OCI-LY3 (cell line): ENCODE measurements at regions not wholly inside any gene's neighbourhood (a gene's known extent, or its start where the extent isn't known, plus 50 kb on each side); places are given as distances from the start of the nearest gene placed in this dataset.

Experiments
- H2AFZ ChIP-seq: fragments of 200-600, 300-600 bp; shearing (Covaris generic); 2 replicates; pipeline ENCODE4 v1.6.0; 2014; ENCODE audit warnings: antibody characterized with exemption, low read depth, low read length
- H3K27ac ChIP-seq: fragments of 200-600, 300-600 bp; sonication (generic); 2 replicates; pipeline ENCODE4 v1.5.1; 2014; ENCODE audit warnings: mild to moderate bottlenecking, low read length, moderate library complexity, mixed read lengths
- H3K27me3 ChIP-seq: fragments of 200-600, 300-600 bp; sonication (generic); 2 replicates; pipeline ENCODE4 v1.6.1; 2014; ENCODE audit warnings: low read depth, low read length, mixed read lengths
- H3K36me3 ChIP-seq: fragments of 200-600, 300-600 bp; sonication (generic); replicated peaks from 2 replicates; pipeline ENCODE3; 2014; ENCODE audit warnings: low read depth, low read length, mixed read lengths
- H3K4me1 ChIP-seq: fragments of 300-600, 200-600 bp; sonication (generic); 2 replicates; pipeline ENCODE4 v1.6.1; 2014; ENCODE audit warnings: low read length, mixed read lengths
- H3K4me2 ChIP-seq: fragments of 200-600, 300-600 bp; sonication (generic); 2 replicates; pipeline ENCODE4 v1.6.1; 2014; ENCODE audit warnings: low read length, mixed read lengths
- H3K4me3 ChIP-seq: fragments of 300-600, 200-600 bp; sonication (generic); 2 replicates; pipeline ENCODE4 v1.5.1; 2014; ENCODE audit warnings: antibody characterized with exemption, mild to moderate bottlenecking, low read length, moderate library complexity
- H3K79me2 ChIP-seq: fragments of 300-600, 200-600 bp; shearing (Covaris generic); 2 replicates; pipeline ENCODE4 v1.6.1; 2014; ENCODE audit warnings: mild to moderate bottlenecking, low read length, mixed read lengths
- H3K9ac ChIP-seq: fragments of 300-600, 200-600 bp; shearing (Covaris generic); 2 replicates; pipeline ENCODE4 v1.6.0; 2014; ENCODE audit warnings: mild to moderate bottlenecking, low read length, moderate library complexity
- H3K9me3 ChIP-seq: fragments of 200-600, 300-600 bp; shearing (Covaris generic); 2 replicates; pipeline ENCODE4 v1.6.1; 2014; ENCODE audit warnings: low read length, mixed read lengths; ENCODE audit not compliant: insufficient read depth
- H4K20me1 ChIP-seq: fragments of 200-600, 300-600 bp; sonication (generic); 2 replicates; pipeline ENCODE4 v1.6.1; 2016; ENCODE audit warnings: low read length, mixed read lengths; ENCODE audit not compliant: insufficient read depth
- CTCF ChIP-seq: fragments of 200-600, 300-600 bp; sonication (generic); IDR thresholded peaks from 2 replicates; pipeline ENCODE4 v1.5.1; 2014; ENCODE audit warnings: antibody characterized with exemption, low read length, low read depth
- EZH2phosphoT487 ChIP-seq: fragments of 200-600 bp; shearing (Covaris generic); IDR thresholded peaks from 2 replicates; pipeline ENCODE4 v1.6.1; 2018; ENCODE audit warnings: antibody characterized with exemption, mixed run types, low read depth

- Histone ChIP-seq H3K36me3 (no peaks in the 10 kb centered on the region), H3K9me3 (no peaks in the 10 kb centered on the region), H3K4me1 (peaks cover 5% of the 10 kb centered on the region; the same call in 1 of the 2 replicates), H2AFZ (peak overlapping the region; percentile 14; the same call in 1 of the 2 replicates), H3K79me2 (no peaks in the 10 kb centered on the region), H3K4me3 (no peak overlapping the region), H3K4me2 (no peak overlapping the region; the same call in 1 of the 2 replicates), H3K27me3 (no peaks in the 10 kb centered on the region), H4K20me1 (no peaks in the 10 kb centered on the region), H3K27ac (no peak overlapping the region), H3K9ac (no peak overlapping the region)
- TF ChIP-seq EZH2phosphoT487 (no peak), CTCF (no peak)
These were observed 360.0 kb upstream of the SLITRK5 start for GRCh38 chr13:87311165-87311564.

- Histone ChIP-seq H3K27ac (no peak overlapping the region), H3K4me1 (peaks cover 5% of the 10 kb centered on the region; the same call in 1 of the 2 replicates), H3K9me3 (no peaks in the 10 kb centered on the region), H3K27me3 (no peaks in the 10 kb centered on the region), H4K20me1 (no peaks in the 10 kb centered on the region), H3K4me3 (no peak overlapping the region), H3K9ac (no peak overlapping the region), H3K4me2 (no peak overlapping the region), H3K79me2 (no peaks in the 10 kb centered on the region), H3K36me3 (no peaks in the 10 kb centered on the region), H2AFZ (no peak overlapping the region)
- TF ChIP-seq EZH2phosphoT487 (no peak), CTCF (no peak)
These were observed 356.3 kb upstream of the SLITRK5 start for GRCh38 chr13:87314822-87315221.

GRCh38 chr13:87322386-87322785, 348.8 kb upstream of the SLITRK5 start:
- Histone ChIP-seq H3K4me2 (no peak overlapping the region), H3K79me2 (no peaks in the 10 kb centered on the region), H2AFZ (no peak overlapping the region), H3K4me3 (no peak overlapping the region), H3K4me1 (peaks cover 11% of the 10 kb centered on the region), H4K20me1 (no peaks in the 10 kb centered on the region), H3K9me3 (peaks cover 3% of the 10 kb centered on the region; the same call in 1 of the 2 replicates), H3K36me3 (no peaks in the 10 kb centered on the region), H3K27me3 (no peaks in the 10 kb centered on the region), H3K27ac (no peak overlapping the region), H3K9ac (no peak overlapping the region)
- TF ChIP-seq EZH2phosphoT487 (no peak), CTCF (no peak)

GRCh38 chr13:87324558-87324957, 346.6 kb upstream of the SLITRK5 start:
- H2AFZ ChIP-seq: no peak overlapping the region
- H3K36me3 ChIP-seq: no peaks in the 10 kb centered on the region
- no peak for TF ChIP-seq EZH2phosphoT487
- TF ChIP-seq CTCF: no peak
- H4K20me1 ChIP-seq: no peaks in the 10 kb centered on the region
- H3K4me2 ChIP-seq: no peak overlapping the region
- peaks cover 3% of the 10 kb centered on the region; the same call in 1 of the 2 replicates for H3K9me3 ChIP-seq
- no peak overlapping the region for H3K4me3 ChIP-seq
- H3K9ac ChIP-seq: no peak overlapping the region
- peaks cover 11% of the 10 kb centered on the region for H3K4me1 ChIP-seq
- no peaks in the 10 kb centered on the region for H3K79me2 ChIP-seq
- no peaks in the 10 kb centered on the region for H3K27me3 ChIP-seq
- no peak overlapping the region for H3K27ac ChIP-seq
